RWPE2 (cell line): ENCODE measurements at regions not wholly inside any gene's neighbourhood (a gene's known extent, or its start where the extent isn't known, plus 50 kb on each side); places are given as distances from the start of the nearest gene placed in this dataset.

Source experiments
- ATAC-seq: fragments of 200-7000 bp; cut with Tn5 transposase; 3 replicates; pipeline ENCODE4 v1.9.1; 2021; ENCODE audit warnings: low read depth
- DNase-seq: peaks from one replicate; pipeline ENCODE4 v3.0.0-alpha.2; 2020; ENCODE audit warnings: low spot score
- H3K27ac ChIP-seq: fragments of 450-650 bp; 2 replicates; pipeline ENCODE4 v1.5.1; 2017; ENCODE audit warnings: mild to moderate bottlenecking; ENCODE audit not compliant: poor library complexity, severe bottlenecking
- H3K27me3 ChIP-seq: fragments of 250-450 bp; sonication (Bioruptor Pico); 2 replicates; pipeline ENCODE4 v1.5.1; 2021; ENCODE audit warnings: mild to moderate bottlenecking, moderate library complexity; ENCODE audit not compliant: insufficient read depth, poor library complexity, severe bottlenecking
- H3K36me3 ChIP-seq: fragments of 250-450 bp; sonication (Bioruptor Pico); 2 replicates; pipeline ENCODE4 v1.5.1; 2020; ENCODE audit warnings: low read depth, mild to moderate bottlenecking, moderate library complexity
- H3K4me1 ChIP-seq: fragments of 250-450 bp; sonication (Bioruptor Pico); 2 replicates; pipeline ENCODE4 v1.5.1; 2021; ENCODE audit warnings: mild to moderate bottlenecking, moderate library complexity; ENCODE audit not compliant: insufficient read depth, poor library complexity, severe bottlenecking
- H3K4me3 ChIP-seq: fragments of 250-450 bp; sonication (Bioruptor Pico); 2 replicates; pipeline ENCODE4 v1.5.1; 2021; ENCODE audit warnings: mild to moderate bottlenecking, moderate library complexity; ENCODE audit not compliant: severe bottlenecking
- H3K9me3 ChIP-seq: fragments of 250-450 bp; sonication (Bioruptor Pico); 2 replicates; pipeline ENCODE4 v1.5.1; 2021; ENCODE audit warnings: mild to moderate bottlenecking, moderate library complexity; ENCODE audit not compliant: severe bottlenecking
- CTCF ChIP-seq: fragments of 450-650 bp; IDR thresholded peaks from one replicate; pipeline ENCODE4 v1.5.1; 2017; ENCODE audit warnings: mild to moderate bottlenecking, moderate library complexity; ENCODE audit not compliant: poor library complexity, severe bottlenecking

- TF ChIP-seq CTCF = peak; percentile 85
- peaks cover 5% of the 10 kb centered on the region for H3K4me1 ChIP-seq
- peak; percentile 95 for ATAC-seq
- no peak overlapping the region for H3K27ac ChIP-seq
- H3K9me3 ChIP-seq = no peaks in the 10 kb centered on the region
- peaks cover 87% of the 10 kb centered on the region for H3K27me3 ChIP-seq
- H3K4me3 ChIP-seq = peak overlapping the region; percentile 22
- no peaks in the 10 kb centered on the region for H3K36me3 ChIP-seq
- peak; percentile 98 for DNase-seq
These were observed 127.5 kb downstream of the TMEM161B start for GRCh38 chr5:88140856-88141752.

- Histone ChIP-seq H3K4me1 (peaks cover 5% of the 10 kb centered on the region), H3K27ac (no peak overlapping the region), H3K4me3 (peak overlapping the region; percentile 22), H3K27me3 (peaks cover 87% of the 10 kb centered on the region), H3K36me3 (no peaks in the 10 kb centered on the region), H3K9me3 (no peaks in the 10 kb centered on the region)
- ATAC-seq = no peak
- no peak for DNase-seq
- no peak for TF ChIP-seq CTCF
These were observed 128.2 kb downstream of the TMEM161B start for GRCh38 chr5:88140396-88140855.

- DNase-seq (no peak), ATAC-seq (no peak)
- no peak for TF ChIP-seq CTCF
- Histone ChIP-seq H3K4me3 (no peak overlapping the region), H3K9me3 (no peaks in the 10 kb centered on the region), H3K27ac (no peak overlapping the region), H3K36me3 (no peaks in the 10 kb centered on the region), H3K4me1 (no peaks in the 10 kb centered on the region), H3K27me3 (peaks cover 21% of the 10 kb centered on the region)
These were observed 138.3 kb downstream of the TMEM161B start for GRCh38 chr5:88130211-88130815.

GRCh38 chr5:88128813-88129212 lies 139.8 kb downstream of the TMEM161B start:
- no peak for ATAC-seq
- Histone ChIP-seq H3K9me3 (no peaks in the 10 kb centered on the region), H3K36me3 (no peaks in the 10 kb centered on the region)

More at GRCh38 chr5:88128813-88129212, 139.8 kb downstream of the TMEM161B start:
- H3K27ac ChIP-seq = no peak overlapping the region
- no peak for TF ChIP-seq CTCF
- no peak overlapping the region for H3K4me3 ChIP-seq
- peaks cover 6% of the 10 kb centered on the region for H3K27me3 ChIP-seq
- DNase-seq = no peak
- no peaks in the 10 kb centered on the region for H3K4me1 ChIP-seq
